HG03175 (cell line): ENCODE measurements at regions not wholly inside any gene's neighbourhood (a gene's known extent, or its start where the extent isn't known, plus 50 kb on each side); places are given as distances from the start of the nearest gene placed in this dataset.
"Not testable (repeated sequence)": the region's sequence is repeated elsewhere in the genome, so short reads cannot be mapped to it uniquely, and the experiment has no call there.

ENCODE experiments used
- ATAC-seq: cut with Tn5 transposase; IDR thresholded peaks from one replicate; pipeline ENCODE4 v1.9.1; 2021; ENCODE audit warnings: mild to moderate bottlenecking, moderate library complexity; ENCODE audit not compliant: unreplicated experiment

DNA sequence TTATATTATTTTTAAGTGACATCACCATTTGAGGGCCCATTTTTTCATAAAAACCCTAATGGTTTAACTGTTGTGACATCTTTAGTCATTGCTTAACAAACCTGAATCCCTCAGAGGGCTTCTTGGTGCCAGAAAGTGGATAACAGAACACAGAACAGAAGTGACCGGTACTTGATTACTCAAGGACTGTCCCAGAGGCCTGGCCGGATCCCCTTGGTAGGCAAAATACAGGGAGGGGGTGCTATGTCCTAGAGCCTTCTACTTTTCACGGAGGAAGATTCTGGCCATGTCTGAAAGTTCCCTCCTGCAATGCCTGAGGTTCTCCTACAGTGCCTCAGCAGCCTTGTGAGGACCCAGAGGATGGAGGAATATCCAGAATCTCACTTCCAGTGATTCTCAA lies 94.3 kb upstream of the DCLK2 start:
- ATAC-seq = no peak

DNA sequence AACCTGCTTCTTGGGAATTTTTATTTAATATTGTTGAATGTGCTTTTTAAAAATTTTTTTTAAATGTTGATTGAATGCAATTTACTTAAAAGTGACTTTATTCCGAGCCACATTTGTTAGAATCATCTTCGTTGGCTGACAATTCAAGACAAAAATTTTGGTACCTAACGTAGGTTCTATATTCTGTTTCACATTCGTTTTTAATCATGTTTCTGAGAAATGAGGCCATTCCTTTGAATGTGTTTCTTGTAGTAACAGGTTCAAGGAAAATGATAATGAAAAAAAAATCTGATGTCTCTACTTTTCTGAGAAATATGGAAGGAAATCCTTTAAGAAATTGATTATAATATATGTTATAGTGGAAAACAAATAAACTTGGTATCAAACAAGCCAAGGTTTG lies 92.3 kb upstream of the DCLK2 start:
- no peak for ATAC-seq

DNA sequence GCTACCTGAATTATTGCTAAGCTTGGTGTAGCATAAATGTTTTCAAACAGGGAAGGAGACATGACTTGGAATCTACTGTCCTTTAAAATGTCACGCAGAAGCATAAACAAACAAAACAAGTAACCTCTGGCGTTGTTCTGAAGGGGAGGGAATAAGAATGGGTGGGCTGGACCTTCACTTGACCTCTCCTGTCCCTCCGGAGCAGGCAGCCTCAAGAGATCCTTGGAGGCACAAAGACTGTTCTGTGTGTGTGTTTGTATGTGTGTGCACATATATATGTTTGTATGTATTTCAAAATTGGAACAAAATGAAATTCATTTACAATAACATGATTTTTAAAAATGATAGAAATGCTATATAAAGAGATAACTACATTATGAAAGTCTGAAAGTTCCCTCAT lies 91.3 kb upstream of the DCLK2 start:
- ATAC-seq = no peak

DNA sequence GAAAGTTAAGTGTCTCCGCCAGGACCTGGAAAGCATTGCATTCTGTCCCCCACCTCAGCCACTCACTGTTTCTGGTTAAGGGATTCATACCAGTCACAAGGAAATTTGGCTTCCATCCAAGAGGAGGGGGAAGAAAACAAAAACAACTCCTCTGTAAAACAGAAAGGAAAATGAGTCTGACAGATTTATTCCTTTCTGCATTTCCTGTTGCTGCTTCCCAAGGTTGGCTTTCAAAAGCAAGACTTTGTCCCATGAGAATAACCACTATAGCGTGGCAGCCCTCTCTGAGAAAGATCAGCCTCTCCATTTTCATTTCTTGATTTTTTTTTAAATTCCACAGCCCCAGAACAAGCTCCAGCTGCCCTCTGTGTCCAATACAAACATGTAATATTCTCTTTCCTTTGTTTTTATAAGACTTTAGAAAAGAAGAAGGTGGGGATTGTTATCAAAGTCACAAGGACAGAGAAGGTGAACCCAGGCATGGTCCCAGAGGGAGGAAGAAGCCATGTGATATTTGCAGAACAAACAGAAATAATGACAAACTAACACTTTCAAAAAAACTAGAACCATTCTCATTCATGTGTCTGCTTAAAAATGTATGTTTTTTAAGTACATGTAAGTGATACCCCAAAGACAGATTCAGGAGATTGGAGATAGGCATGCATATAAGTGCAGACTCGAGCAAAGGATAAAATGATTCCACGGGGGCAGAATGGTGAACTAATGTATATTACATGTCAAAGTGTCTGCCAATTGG lies 90.7 kb upstream of the DCLK2 start:
- ATAC-seq = no peak

DNA sequence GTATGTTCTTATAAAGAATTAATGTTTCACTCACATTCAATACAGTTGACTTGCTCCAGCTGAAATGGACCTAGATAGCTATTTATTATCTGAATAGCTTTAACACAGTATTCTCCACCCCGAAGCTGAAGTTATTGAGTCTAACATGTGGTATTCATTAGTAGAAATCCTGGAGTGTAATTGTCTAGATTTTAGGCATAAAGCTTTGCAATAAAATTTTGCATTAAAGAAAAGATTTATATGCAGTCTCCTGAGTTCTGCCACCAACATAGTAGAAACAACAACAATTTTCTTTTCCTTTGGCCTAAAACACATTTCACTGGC lies 90.2 kb upstream of the DCLK2 start:
- no peak for ATAC-seq

DNA sequence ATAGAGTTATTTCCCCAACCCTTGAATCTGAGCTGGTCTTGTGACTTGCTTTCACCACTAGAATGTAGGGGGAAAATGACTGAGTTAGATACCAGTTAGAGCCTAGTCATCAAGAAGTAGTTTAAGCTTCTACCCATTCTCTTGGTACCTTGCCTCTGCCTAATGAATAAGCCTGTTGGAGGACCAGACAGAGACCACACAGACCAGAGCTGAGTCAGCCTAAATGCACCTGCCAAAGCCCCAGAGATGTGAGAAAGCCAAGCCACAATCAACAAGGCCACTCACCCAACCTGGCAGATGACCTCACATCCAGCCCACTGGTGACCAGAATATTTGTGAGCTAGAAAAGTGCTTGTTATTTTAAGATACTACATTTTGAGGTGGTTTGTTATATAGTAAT lies 85.2 kb upstream of the DCLK2 start:
- ATAC-seq = no peak

DNA sequence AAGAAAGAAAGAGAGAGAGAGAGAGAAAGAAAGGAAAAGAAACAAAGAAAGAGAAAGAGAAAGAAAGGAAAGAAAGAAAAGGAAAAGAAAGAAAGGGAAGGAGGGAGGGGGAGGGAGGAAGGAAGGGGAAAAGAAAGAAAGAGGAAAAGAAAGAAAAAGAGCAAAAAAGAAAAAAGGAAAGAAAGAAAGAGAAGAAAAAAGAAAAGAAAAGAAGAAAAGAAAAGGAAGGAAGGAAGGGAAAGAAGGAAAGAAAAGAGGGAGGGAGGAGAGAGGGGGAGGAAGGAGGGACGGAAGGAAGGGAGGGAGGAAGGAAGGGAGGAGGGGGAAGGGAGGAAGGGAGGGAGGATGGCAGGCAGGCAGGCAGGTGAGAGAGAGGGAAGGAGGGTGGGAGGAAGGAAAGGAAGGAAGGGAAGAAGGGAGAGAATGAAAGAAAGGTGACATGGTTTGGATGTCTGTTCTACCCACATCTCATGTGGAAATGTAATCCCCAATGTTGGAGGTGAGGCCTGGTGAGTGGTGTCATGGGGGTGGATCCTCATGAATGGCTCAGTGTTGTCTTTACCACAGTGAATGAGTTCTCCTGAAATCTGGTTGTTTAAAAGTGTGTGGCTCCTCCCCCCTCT lies 83.0 kb upstream of the DCLK2 start:
- ATAC-seq = no peak

DNA sequence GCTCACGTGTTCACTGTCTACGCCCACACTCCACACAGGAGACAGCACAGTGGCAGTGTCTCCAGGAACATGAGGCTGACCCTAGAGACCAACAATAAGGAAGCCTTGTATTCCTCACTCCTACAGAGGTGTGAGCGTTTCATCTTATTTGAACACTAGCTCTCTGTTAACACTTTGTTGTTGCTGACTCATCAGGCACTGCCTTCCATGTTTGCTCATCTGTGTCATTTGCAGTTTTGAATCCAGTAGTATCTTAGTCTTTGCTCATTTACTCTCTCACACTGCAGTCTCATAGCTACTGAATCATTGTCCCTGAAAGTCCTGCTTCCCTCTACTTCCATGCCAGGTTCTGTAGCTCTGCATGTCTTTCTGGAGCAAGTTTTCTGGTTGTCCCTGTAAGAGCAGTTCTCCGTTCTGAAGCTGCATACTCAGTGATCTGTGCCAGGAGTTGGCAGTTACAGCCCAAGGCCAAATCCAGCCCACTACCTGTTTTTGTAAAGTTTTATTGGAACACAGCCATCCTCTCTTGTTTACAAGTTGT lies 80.3 kb upstream of the DCLK2 start:
- no peak for ATAC-seq

DNA sequence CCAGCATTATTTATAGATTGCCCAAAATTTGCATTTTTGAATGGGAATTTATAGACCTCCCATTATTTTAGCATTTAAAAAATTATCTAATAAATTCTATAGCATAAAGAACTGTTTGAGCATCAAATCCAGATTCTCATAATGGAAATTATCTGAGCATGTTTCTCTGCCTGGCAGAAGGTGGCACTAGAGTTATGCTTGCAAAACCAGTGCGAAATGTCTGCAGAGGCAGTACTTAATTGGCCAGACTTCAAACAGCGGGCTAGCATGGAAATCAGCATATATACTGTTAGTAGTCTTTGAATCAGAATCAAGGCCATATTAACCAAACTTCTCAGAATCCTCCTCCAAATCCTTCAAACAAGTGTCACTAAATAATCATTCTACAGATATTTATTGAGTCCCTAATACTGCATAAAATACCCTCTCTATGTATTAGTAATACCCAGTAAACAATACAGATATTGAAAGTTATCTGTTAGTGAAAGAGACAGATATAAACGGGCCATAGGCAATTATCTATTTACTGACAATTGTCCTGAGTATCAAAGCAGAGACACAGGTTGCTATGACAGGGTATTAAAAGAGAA lies 78.7 kb upstream of the DCLK2 start:
- no peak for ATAC-seq

DNA sequence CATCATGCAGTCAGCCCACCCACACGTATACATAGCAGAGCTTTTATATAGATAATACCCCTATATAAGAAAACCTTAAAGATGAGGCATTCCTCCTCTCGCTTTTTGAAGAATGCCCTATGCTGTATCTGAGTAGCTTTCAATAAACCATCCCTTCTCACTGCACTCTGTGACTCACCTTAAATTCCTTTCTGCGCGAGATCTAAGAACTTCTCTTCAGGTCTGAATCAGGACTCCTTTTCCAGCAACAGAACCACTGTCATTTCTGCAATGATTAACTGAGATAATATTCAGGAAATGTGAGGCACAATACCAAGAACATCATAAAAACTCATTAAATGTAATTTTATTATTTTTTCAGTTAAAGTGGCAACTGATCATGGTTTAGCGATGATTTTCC lies 76.4 kb upstream of the DCLK2 start:
- ATAC-seq = no peak

DNA sequence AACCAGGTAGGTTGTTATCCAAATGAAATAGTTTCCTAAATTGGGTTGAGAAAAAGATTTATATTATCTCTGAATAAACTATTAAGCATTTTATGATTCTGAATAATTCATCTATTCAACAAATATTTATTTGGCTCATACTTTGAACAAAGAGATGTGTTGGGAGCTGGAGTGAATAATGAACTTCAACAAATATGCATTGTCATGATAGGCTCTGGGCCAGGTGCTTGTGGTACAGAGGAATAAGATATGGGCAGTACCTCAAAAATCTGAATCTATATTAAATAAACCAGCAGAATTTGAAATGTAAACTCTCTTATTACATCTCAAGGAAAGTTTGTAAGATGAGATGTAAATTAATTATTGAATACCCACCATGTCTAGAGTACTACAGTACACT lies 75.7 kb upstream of the DCLK2 start:
- no peak for ATAC-seq

DNA sequence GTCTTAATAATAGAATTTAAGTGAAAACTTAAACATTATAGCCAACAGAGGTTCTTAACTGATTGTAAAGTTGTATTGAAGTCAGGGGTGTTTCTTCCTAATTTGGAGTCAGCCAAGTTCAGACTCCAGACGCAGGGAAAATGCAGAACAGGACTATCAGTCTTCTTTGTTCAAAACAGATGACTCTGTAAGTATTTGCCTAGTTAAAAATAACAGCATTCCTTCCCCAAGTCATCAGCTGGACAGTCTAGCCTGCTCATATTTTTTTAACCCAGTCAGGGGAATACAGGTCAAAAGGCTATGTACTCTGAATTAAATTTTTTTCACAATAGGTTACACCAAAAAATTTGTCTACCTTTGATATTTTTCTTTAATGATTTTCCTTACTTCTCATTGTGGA lies 73.8 kb upstream of the DCLK2 start:
- ATAC-seq = no peak

DNA sequence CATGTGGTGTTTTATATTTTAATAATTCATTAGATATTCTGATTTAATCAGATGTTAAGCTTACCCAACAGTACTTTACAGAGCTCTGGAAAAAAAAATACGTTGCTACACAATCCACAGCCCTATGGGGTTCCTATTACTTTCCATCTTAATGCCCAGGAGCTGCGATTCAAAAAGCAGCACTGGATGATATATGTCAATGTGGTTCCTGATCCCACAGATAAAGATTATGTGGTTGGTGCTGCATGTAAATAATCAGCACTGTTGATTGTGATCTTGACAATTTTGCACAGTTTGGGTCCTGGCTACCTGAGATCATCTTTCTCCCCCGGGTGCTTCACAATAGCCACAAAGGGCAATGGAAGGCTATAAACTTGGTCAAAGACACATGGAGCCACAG lies 72.7 kb upstream of the DCLK2 start:
- no peak for ATAC-seq

DNA sequence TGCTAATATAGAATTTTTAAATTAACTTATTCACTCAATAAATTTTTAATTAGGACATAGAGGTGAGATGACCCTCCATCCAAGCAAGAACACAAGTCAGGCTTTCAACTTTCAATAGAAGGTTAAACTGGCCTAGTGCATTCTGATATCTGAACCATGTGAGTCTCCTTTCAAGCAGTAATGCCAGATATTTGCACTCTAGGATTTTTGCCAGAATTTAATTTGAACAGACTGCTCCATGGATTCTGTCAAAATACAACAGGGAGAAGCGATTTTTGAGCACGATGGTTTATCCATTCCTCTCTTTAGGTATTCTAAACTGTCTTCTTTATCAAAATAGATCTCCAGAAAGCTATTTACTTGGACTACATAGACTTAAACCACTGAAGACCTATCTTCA lies 72.0 kb upstream of the DCLK2 start:
- ATAC-seq = no peak

DNA sequence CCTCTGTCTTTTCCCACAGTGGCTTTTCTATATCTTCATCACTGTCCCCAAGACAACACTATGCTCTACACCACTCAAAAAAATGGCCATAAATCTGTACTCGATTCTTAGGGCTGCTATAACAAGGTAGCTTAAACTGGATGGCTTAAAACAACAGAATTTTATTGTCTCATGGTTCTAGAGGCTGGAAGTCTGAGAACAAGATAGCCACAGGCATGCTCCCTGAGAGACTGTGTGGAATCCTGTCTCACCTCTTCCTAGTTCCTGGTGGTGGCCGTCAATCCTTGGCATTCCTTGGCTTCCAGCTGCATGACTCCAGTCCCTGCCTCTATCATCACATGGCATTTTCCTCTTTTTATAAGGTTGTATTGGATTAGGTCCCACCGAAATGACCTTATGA lies 70.7 kb upstream of the DCLK2 start:
- ATAC-seq = no peak

DNA sequence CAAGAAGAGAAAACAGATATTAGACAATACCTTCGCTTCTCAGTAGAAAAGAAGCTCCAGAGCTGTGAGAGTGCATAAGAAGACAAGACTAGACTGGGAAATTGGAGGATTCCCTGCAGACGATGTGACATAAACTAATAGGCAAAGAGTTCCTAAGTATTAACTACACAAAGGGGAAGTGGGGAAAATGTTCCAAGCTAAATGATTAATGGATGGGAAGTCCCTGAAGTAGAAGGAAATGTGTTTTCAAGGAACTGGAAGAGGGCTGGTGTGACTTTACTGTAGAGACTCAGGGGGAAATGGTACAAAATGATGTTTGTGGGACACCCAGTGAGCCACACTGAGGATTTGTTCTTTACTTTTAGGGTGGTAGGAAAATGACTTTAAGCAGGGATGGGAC lies 69.7 kb upstream of the DCLK2 start:
- ATAC-seq = no peak

DNA sequence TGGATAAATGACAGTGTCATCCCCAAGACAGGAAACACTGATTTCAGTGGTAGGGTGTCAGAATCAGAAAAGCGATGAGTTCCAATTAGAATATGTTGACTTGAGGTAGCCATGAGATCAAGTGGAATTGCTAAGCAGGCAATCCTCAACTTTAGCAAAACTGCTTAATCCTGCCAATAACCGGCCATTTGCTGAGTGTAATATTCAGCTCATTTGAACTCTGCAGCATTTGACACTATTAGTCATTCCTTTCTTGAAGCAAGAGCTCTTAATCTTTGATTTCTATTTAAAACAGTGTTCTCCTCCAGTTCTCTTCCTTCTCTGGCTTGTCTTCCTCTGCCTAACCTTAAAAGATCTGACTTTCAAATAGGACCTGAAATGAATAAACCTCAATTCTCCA lies 68.7 kb upstream of the DCLK2 start:
- no peak for ATAC-seq

DNA sequence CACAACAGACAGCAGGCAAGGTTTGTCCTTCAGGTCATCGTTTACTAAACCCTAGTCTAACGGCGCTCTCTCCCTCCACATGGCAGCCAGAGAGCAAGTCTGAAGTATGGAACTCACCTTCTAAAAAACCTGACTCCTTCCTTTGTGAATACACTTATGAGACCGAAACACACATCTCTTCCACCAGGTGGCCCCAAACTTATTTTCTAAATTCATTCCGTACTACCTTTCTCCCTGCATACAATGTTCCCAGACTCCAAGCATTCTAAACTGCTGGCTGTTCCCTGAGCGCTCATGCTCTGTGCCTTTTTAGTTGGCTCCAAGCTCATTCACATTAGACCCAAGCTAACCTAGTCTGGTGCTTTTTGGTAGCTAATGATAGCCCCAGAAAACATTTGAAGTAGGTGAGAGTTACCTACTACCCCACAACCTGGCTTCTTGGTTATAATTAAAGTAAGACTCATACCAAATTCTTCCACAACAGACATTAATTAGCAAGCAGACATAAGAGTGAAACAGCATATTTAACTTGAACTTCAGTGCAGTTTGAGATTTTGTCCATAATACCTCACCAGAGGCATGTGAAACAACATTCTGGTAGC lies 67.6 kb upstream of the DCLK2 start:
- ATAC-seq = peak; percentile 58

DNA sequence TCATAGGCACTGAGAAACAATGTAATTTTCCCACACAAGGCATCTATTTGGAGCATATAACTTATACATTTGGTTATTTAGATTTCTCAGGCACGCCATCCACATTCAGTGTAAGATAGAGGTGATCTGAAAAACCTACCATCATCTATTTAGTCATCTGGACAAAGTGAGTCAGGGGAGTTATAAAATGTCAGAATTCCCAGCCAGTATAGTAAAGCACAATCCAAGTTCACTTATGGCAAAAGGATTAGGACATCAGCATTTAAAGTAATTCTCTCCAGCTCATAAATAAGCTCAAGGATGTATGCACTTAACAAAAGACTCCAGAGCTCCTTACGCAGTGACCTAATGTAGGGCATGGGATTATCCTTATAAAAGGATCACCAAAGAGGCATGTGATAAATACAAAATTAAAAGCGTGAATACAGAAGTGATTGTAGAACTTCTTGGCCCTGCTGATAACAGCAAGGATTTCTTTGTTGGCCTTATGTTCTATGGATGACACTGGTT lies 65.3 kb upstream of the DCLK2 start:
- ATAC-seq = no peak

DNA sequence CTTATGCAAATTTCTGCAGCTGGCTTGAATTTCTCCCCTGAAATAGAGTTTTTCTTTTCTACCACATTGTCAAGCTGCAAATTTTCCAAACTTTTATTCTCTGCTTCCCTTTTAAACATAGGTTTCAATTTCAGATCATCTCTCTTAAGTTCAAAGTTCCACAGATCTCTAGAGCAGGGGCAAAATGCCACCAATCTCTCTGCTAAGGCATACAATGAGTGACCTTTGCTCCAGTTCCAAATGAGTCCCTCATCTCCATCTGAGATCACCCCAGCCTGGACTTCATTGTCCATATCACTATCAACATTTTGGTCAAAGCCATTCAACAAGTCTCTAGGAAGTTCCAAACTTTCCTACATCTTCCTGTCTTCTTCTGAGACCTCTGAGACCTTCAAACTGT lies 62.3 kb upstream of the DCLK2 start:
- ATAC-seq = not testable (repeated sequence)

DNA sequence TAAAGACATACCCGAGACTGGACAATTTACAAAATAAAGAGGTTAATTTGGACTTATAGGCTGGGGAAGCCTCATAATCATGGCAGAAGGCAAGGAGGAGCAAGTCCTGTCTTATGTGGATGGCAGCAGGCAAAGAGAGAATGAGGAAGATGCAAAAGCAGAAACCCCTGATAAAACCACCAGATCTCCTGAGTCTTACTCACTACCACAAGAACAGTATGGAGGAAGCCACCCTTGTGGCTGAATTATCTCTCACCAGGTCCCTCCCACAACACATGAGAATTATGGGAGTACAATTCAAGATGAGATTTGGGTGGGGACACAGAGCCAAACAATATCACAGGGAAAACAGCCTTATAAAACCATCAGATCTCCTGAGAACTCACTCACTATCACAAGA lies 61.6 kb upstream of the DCLK2 start:
- ATAC-seq = not testable (repeated sequence)

DNA sequence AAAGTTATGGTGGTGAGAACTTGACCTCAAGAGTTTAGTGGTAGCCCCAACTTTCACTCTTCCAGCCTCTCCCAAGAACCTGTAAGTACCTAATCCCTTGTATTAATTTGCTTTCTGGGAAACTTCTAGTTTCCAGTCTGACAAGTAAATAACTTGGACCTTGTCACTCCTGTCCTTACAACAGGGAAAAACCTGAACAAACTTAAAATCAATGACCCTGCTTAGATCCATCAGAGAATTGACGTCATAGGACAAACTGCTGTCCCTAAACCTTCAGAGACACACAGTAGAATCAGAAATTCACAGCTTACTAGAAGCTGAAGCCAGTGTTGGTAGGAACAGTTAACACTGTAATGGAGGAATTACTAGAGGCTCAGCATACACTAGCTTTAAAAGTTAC lies 60.0 kb upstream of the DCLK2 start:
- ATAC-seq = no peak
